GM18951 (cell line): ENCODE measurements at regions not wholly inside any gene's neighbourhood (a gene's known extent, or its start where the extent isn't known, plus 50 kb on each side); places are given as distances from the start of the nearest gene placed in this dataset.

Source experiments
- POLR2A ChIP-seq: IDR thresholded peaks from 4 replicates; pipeline ENCODE4 v1.6.1; 2011; ENCODE audit warnings: mild to moderate bottlenecking; ENCODE audit not compliant: insufficient read length, insufficient read depth; ENCODE audit errors: extremely low read depth
- in situ Hi-C: fragments of 300-500 bp; cut with MboI; formaldehyde crosslinking; loops from one replicate; pipeline ENCODE4 v1.12.0; 2022; ENCODE audit warnings: low sequenced_read_pairs, mixed read lengths, inconsistent platforms; ENCODE audit not compliant: unreplicated experiment

GRCh38 chr3:66851894-66852613, 146.1 kb upstream of the KBTBD8 start:
- no peak for TF ChIP-seq POLR2A
- in situ Hi-C loops: no loop called here

- in situ Hi-C loops: no loop called here
- no peak for TF ChIP-seq POLR2A
These were observed 143.4 kb upstream of the KBTBD8 start for GRCh38 chr3:66854601-66855151.

GRCh38 chr3:66856533-66856932, 141.6 kb upstream of the KBTBD8 start:
- no peak for TF ChIP-seq POLR2A
- in situ Hi-C loops: no loop called here

- in situ Hi-C loops: no loop called here
- no peak for TF ChIP-seq POLR2A
These were observed 139.3 kb upstream of the KBTBD8 start for GRCh38 chr3:66858656-66859381.

- no peak for TF ChIP-seq POLR2A
- in situ Hi-C loops: no loop called here
These were observed 137.3 kb upstream of the KBTBD8 start for GRCh38 chr3:66860771-66861170.

GRCh38 chr3:66863205-66864111, 134.6 kb upstream of the KBTBD8 start:
- TF ChIP-seq POLR2A: no peak
- in situ Hi-C loops: no loop called here

- no peak for TF ChIP-seq POLR2A
- in situ Hi-C loops: no loop called here
These were observed 113.4 kb upstream of the KBTBD8 start for GRCh38 chr3:66884659-66885058.

GRCh38 chr3:66885326-66886000, 112.6 kb upstream of the KBTBD8 start:
- in situ Hi-C loops: no loop called here
- TF ChIP-seq POLR2A: no peak

GRCh38 chr3:66889750-66890494, 108.2 kb upstream of the KBTBD8 start:
- in situ Hi-C loops: no loop called here
- no peak for TF ChIP-seq POLR2A

- no peak for TF ChIP-seq POLR2A
- in situ Hi-C loops: no loop called here
These were observed 100.0 kb upstream of the KBTBD8 start for GRCh38 chr3:66898155-66898554.

GRCh38 chr3:66904336-66904735, 93.8 kb upstream of the KBTBD8 start:
- no peak for TF ChIP-seq POLR2A
- in situ Hi-C loops: no loop called here
